PFSK-1 (cell line): ENCODE measurements at regions not wholly inside any gene's neighbourhood (a gene's known extent, or its start where the extent isn't known, plus 50 kb on each side); places are given as distances from the start of the nearest gene placed in this dataset.

Source experiments
- FOXP2 ChIP-seq: optimal IDR thresholded peaks from 2 replicates; pipeline ENCODE3; 2011; ENCODE audit warnings: borderline replicate concordance, control low read depth, inconsistent platforms; ENCODE audit not compliant: insufficient read depth; ENCODE audit errors: extremely low read length, extremely low read depth
- POLR2AphosphoS5 ChIP-seq: IDR thresholded peaks from 2 replicates; pipeline ENCODE4 v1.6.1; 2012; ENCODE audit warnings: low read depth, mild to moderate bottlenecking, control low read depth, low read length, moderate library complexity
- REST ChIP-seq, 2 experiments: IDR thresholded peaks; 2 replicates each; pipeline versions ENCODE4 v1.6.1 to v1.8.0; 2011 to 2012; ENCODE audit warnings: low read depth in 2 of 2, low read length in 2 of 2, control low read depth in 1 of 2, inconsistent platforms in 1 of 2, mild to moderate bottlenecking in 1 of 2, moderate library complexity in 1 of 2; ENCODE audit not compliant: insufficient read depth in 1 of 2
- SIN3A ChIP-seq: IDR thresholded peaks from 2 replicates; pipeline ENCODE4 v1.6.1; 2012; ENCODE audit warnings: mild to moderate bottlenecking, low read length, moderate library complexity, borderline replicate concordance; ENCODE audit not compliant: insufficient read depth
- TAF1 ChIP-seq: IDR thresholded peaks from 2 replicates; pipeline ENCODE4 v1.6.1; 2012; ENCODE audit warnings: low read length, control low read depth, borderline replicate concordance; ENCODE audit not compliant: insufficient read depth

- TF ChIP-seq POLR2AphosphoS5 (no peak), REST (IDR thresholded peaks at IDR 0.05; ENCODE audit: insufficient read depth in 1 of 2, low read depth in 2 of 2, low read length in 2 of 2) (no peak), SIN3A (no peak), TAF1 (no peak), FOXP2 (no peak)
Measured at GRCh38 chr4:62210486-62210885, 1010.4 kb downstream of the ADGRL3 start.
